Upper lobe of right lung (tissue), 1 donor: ENCODE measurements at regions not wholly inside any gene's neighbourhood (a gene's known extent, or its start where the extent isn't known, plus 50 kb on each side); places are given as distances from the start of the nearest gene placed in this dataset.
A peak's percentile ranks its signal among the peaks of the same experiment; 100 is the strongest.

ENCODE experiments used
- ATAC-seq: fragments of 200-7000 bp; cut with Tn5 transposase; one replicate; pipeline ENCODE4 v1.9.1; 2020; ENCODE audit warnings: mild to moderate bottlenecking, moderate library complexity
- DNase-seq: peaks from one replicate; pipeline ENCODE4 v3.0.0-alpha.2; 2020
- H3K27ac ChIP-seq: fragments of 200-600 bp; one replicate; pipeline ENCODE4 v1.8.0; 2022
- H3K27me3 ChIP-seq: fragments of 200-600 bp; one replicate; pipeline ENCODE4 v1.8.0; 2022; ENCODE audit warnings: mild to moderate bottlenecking
- H3K36me3 ChIP-seq: fragments of 200-600 bp; one replicate; pipeline ENCODE4 v1.8.0; 2022
- H3K4me1 ChIP-seq: fragments of 200-600 bp; one replicate; pipeline ENCODE4 v1.8.0; 2022
- H3K4me3 ChIP-seq: fragments of 200-600 bp; one replicate; pipeline ENCODE4 v1.8.0; 2022; ENCODE audit warnings: mild to moderate bottlenecking
- H3K9me3 ChIP-seq: fragments of 200-600 bp; one replicate; pipeline ENCODE4 v1.8.0; 2022
- CTCF ChIP-seq: fragments of 200-600 bp; IDR thresholded peaks from one replicate; pipeline ENCODE4 v1.8.0; 2022; ENCODE audit warnings: antibody characterized with exemption
- intact Hi-C: fragments of 100-400 bp; cut with DNase I; formaldehyde crosslinking; loops from one replicate; pipeline ENCODE4 v1.11.0; 2022
- donor health status: DM: no; HTN: yes; CAD: no; lungs with severe emphysema.

- Histone ChIP-seq H3K27ac (no peak overlapping the region), H3K9me3 (no peaks in the 10 kb centered on the region), H3K27me3 (peaks cover 7% of the 10 kb centered on the region), H3K4me1 (no peaks in the 10 kb centered on the region), H3K36me3 (no peaks in the 10 kb centered on the region), H3K4me3 (no peak overlapping the region)
- no peak for ATAC-seq
- intact Hi-C loops, result no loop called here
- DNase-seq, result no peak
- no peak for TF ChIP-seq CTCF
Observed at GRCh38 chr2:20880221-20880771, 57.4 kb upstream of the LDAH start.

DNA sequence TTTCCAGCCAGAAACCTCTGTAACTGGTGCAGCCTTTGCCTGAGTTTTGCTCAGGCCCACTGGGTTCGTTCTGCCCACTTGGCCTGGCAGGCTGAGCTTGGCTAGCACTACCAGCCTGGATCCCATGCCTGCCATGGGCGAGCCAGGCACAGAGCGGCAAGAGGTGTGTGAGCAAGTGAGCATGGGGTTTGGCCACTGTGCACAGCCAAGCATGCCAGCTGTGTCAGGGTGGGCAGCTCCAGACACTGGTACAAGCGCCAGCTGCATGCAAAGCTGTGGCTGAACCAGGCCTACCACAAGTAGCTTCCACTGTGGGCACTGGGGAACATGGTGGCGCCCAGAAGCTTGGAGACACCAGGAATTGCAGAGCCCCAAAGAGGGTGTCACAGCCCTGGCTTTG, 56.3 kb upstream of the LDAH start:
- peak; percentile 22 for ATAC-seq
- intact Hi-C loops, result no loop called here
- no peak for DNase-seq
- Histone ChIP-seq H3K36me3 (no peaks in the 10 kb centered on the region), H3K4me1 (no peaks in the 10 kb centered on the region), H3K9me3 (no peaks in the 10 kb centered on the region), H3K27ac (no peak overlapping the region), H3K4me3 (no peak overlapping the region), H3K27me3 (peaks cover 7% of the 10 kb centered on the region)
- TF ChIP-seq CTCF, result no peak

DNA sequence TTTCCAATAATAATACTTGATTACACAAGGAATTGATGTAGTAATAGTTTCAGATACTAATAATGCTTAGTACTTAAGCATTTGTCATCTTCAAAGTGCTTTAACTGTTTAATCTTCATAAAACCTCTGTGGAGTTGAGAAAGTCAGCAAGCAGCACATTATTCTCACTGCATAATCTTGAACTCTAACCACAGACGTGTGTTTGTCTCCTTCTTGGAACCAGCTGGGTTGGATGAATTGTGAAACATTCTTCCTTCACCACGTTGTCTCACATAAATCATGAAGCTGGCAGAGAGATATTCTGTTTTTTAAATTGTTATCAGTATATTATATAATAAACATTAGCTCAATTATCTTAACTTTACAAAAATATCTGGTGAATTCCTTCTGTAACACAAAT, 55.1 kb upstream of the LDAH start:
- ATAC-seq, result no peak
- Histone ChIP-seq H3K9me3 (no peaks in the 10 kb centered on the region), H3K27me3 (peaks cover 7% of the 10 kb centered on the region), H3K27ac (no peak overlapping the region), H3K36me3 (no peaks in the 10 kb centered on the region), H3K4me1 (no peaks in the 10 kb centered on the region), H3K4me3 (no peak overlapping the region)
- TF ChIP-seq CTCF, result no peak
- no peak for DNase-seq
- intact Hi-C loops, result no loop called here
